Endothelial cell of umbilical vein (primary cell): ENCODE measurements at regions not wholly inside any gene's neighbourhood (a gene's known extent, or its start where the extent isn't known, plus 50 kb on each side); places are given as distances from the start of the nearest gene placed in this dataset.

ENCODE experiments used
- BruUV-seq: library from RNA; stranded (reverse); fragments of 400-500 nt; replicated peaks from 2 replicates; lab custom pipeline; 2021; lab: Mats Ljungman, UMichigan
- CTCF ChIA-PET: fragments of 300-600, 350-600 bp; sonication (Branson Sonifier 250); formaldehyde crosslinking; loops from one replicate; lab custom pipeline; 2021; ENCODE audit warnings: antibody characterized with exemption, inconsistent platforms; lab: Charles Lee
- POLR2A ChIA-PET: fragments of 300-600, 350-600 bp; sonication (Branson Sonifier 250); formaldehyde crosslinking; loops from one replicate; lab custom pipeline; 2021; ENCODE audit warnings: antibody characterized with exemption, inconsistent platforms; lab: Charles Lee
- DNase-seq: peaks from one replicate; pipeline ENCODE4 v3.0.0-alpha.2; 2011; ENCODE audit warnings: low read depth, low spot score
- FAIRE-seq: peaks from 2 replicates; lab custom pipeline; 2011; peaks lifted over from hg19 to GRCh38; lab: Jason Lieb, UNC
- H2AFZ ChIP-seq: 2 replicates; pipeline ENCODE4 v1.6.0; 2012; ENCODE audit warnings: low read depth, low read length, control low read depth, inconsistent platforms
- H3K27ac ChIP-seq: 2 replicates; pipeline ENCODE4 v1.5.1; 2011; ENCODE audit warnings: low read depth, mild to moderate bottlenecking, control low read depth, low read length, moderate library complexity; ENCODE audit not compliant: insufficient read depth
- H3K27me3 ChIP-seq, 2 experiments: 2 replicates each; pipeline versions ENCODE4 v1.6.0 to v1.6.1; 2011; ENCODE audit warnings: low read length in 2 of 2, mixed read lengths in 1 of 2; ENCODE audit not compliant: control insufficient read depth in 2 of 2, insufficient read depth in 2 of 2
- H3K36me3 ChIP-seq, 2 experiments: 2 replicates in 1 of 2; 3 replicates in 1 of 2; pipeline ENCODE4 v1.5.1; 2011; ENCODE audit warnings: low read length in 2 of 2, mild to moderate bottlenecking in 1 of 2, moderate library complexity in 1 of 2; ENCODE audit not compliant: control insufficient read depth in 2 of 2, insufficient read depth in 2 of 2; ENCODE audit errors: extremely low read depth in 1 of 2
- H3K4me1 ChIP-seq: 3 replicates; pipeline ENCODE4 v1.5.1; 2011; ENCODE audit warnings: mild to moderate bottlenecking, low read length; ENCODE audit not compliant: control insufficient read depth, insufficient read depth; ENCODE audit errors: extremely low read depth
- H3K4me2 ChIP-seq: 2 replicates; pipeline ENCODE4 v1.6.1; 2011; ENCODE audit warnings: low read length, control low read depth, mixed read lengths; ENCODE audit not compliant: insufficient read depth
- H3K4me3 ChIP-seq, 3 experiments: fragments of 200-600 bp in 1 of 3; sonication (generic), shearing (Covaris generic) in 1 of 3; replicated peaks in 1 of 3; 2 replicates each; pipeline ENCODE4 v1.5.1; 2011 to 2016; ENCODE audit warnings: control low read depth in 3 of 3, low read length in 3 of 3, mild to moderate bottlenecking in 2 of 3, inconsistent platforms in 1 of 3, low read depth in 1 of 3, moderate library complexity in 1 of 3; ENCODE audit not compliant: insufficient read depth in 1 of 3
- H3K79me2 ChIP-seq: 2 replicates; pipeline ENCODE4 v1.6.0; 2012; ENCODE audit warnings: low read length, inconsistent platforms; ENCODE audit not compliant: control insufficient read depth, insufficient read depth
- H3K9ac ChIP-seq: replicated peaks from 2 replicates; pipeline ENCODE3; 2011; ENCODE audit warnings: low read length, control low read depth; ENCODE audit not compliant: insufficient read depth; ENCODE audit errors: extremely low read depth
- H3K9me1 ChIP-seq: replicated peaks from 3 replicates; pipeline ENCODE4 v1.6.0; 2011; ENCODE audit warnings: mild to moderate bottlenecking, low read length; ENCODE audit not compliant: control insufficient read depth, insufficient read depth; ENCODE audit errors: extremely low read depth
- H3K9me3 ChIP-seq: replicated peaks from 2 replicates; pipeline ENCODE4 v1.5.1; 2012; ENCODE audit warnings: low read length, inconsistent platforms; ENCODE audit not compliant: control insufficient read depth, insufficient read depth
- H4K20me1 ChIP-seq: replicated peaks from 2 replicates; pipeline ENCODE3; 2011; ENCODE audit warnings: mild to moderate bottlenecking, low read length; ENCODE audit not compliant: control insufficient read depth, insufficient read depth; ENCODE audit errors: extremely low read depth
- CTCF ChIP-seq, 2 donors: IDR thresholded peaks; 1 replicate in 1 of 2; 2 replicates in 1 of 2; pipeline ENCODE4 v1.5.1; 2011; ENCODE audit warnings: low read length in 2 of 2, mild to moderate bottlenecking in 2 of 2, moderate library complexity in 2 of 2, control low read depth in 1 of 2, inconsistent platforms in 1 of 2, low read depth in 1 of 2; ENCODE audit not compliant: insufficient read depth in 1 of 2; ENCODE audit errors: extremely low read depth in 1 of 2
- EZH2 ChIP-seq: IDR thresholded peaks from 2 replicates; pipeline ENCODE4 v1.6.1; 2012; ENCODE audit warnings: borderline replicate concordance, low read depth, mild to moderate bottlenecking, moderate library complexity, low read length, inconsistent platforms; ENCODE audit not compliant: severe bottlenecking
- FOS ChIP-seq: IDR thresholded peaks from 2 replicates; pipeline ENCODE4 v1.6.1; 2011; ENCODE audit warnings: mild to moderate bottlenecking, low read length, moderate library complexity, borderline replicate concordance; ENCODE audit not compliant: insufficient read depth
- GATA2 ChIP-seq: IDR thresholded peaks from 2 replicates; pipeline ENCODE4 v1.7.0; 2011; ENCODE audit warnings: low read depth, mild to moderate bottlenecking, moderate library complexity, mixed read lengths, low read length; ENCODE audit not compliant: insufficient read length, insufficient read depth
- JUN ChIP-seq: IDR thresholded peaks from 2 replicates; pipeline ENCODE4 v1.6.1; 2011; ENCODE audit warnings: borderline replicate concordance, low read depth; ENCODE audit not compliant: insufficient read length, insufficient read depth
- MYC ChIP-seq: IDR thresholded peaks from one replicate; pipeline ENCODE4 v1.6.1; 2011; ENCODE audit warnings: mild to moderate bottlenecking, low read depth, low read length
- POLR2A ChIP-seq: IDR thresholded peaks from 2 replicates; pipeline ENCODE4 v1.6.1; 2012; ENCODE audit warnings: low read depth, mild to moderate bottlenecking, control low read depth, low read length
- POLR2AphosphoS5 ChIP-seq: IDR thresholded peaks from 2 replicates; pipeline ENCODE4 v1.6.1; 2012; ENCODE audit warnings: low read depth, mild to moderate bottlenecking, control low read depth, low read length, moderate library complexity; ENCODE audit not compliant: insufficient read depth
- dilution Hi-C: fragments of 300-500 bp; cut with MboI; formaldehyde crosslinking; loops from one replicate; pipeline ENCODE4 v1.15.0; 2019; ENCODE audit warnings: low sequenced_read_pairs; ENCODE audit not compliant: extremely low pct_ligation_motif_present
- intact Hi-C: fragments of 100-400 bp; cut with micrococcal nuclease; formaldehyde crosslinking; loops from one replicate; pipeline ENCODE4 v1.10.0; 2022
- TF ChIP-seq, protein P1 (sequence below): IDR thresholded peaks from 2 replicates; pipeline ENCODE4 v1.6.1; 2011; ENCODE audit not compliant: insufficient read depth, insufficient read length

GRCh38 chr2:17309181-17309580 lies 209.1 kb downstream of the RAD51AP2 start:
- Histone ChIP-seq H3K36me3 (no peaks in the 10 kb centered on the region), H3K9ac (no peak overlapping the region), H3K79me2 (no peaks in the 10 kb centered on the region), H3K9me3 (no peaks in the 10 kb centered on the region), H3K4me2 (no peak overlapping the region), H3K9me1 (no peaks in the 10 kb centered on the region), H2AFZ (no peak overlapping the region), H3K27ac (no peak overlapping the region), H4K20me1 (no peaks in the 10 kb centered on the region), H3K4me1 (no peaks in the 10 kb centered on the region), H3K27me3 (no peaks in the 10 kb centered on the region), H3K4me3 (no peak overlapping the region)
- BruUV-seq: no TSS peak
- intact Hi-C loops (loop anchor here (10.0 kb wide), 1 partner anchor 694 kb away; no protein-coding TSS in a partner anchor), dilution Hi-C loops (no loop called here)
- no peak for DNase-seq
- TF ChIP-seq GATA2: no peak
- TF ChIP-seq EZH2: no peak
- TF ChIP-seq, protein P1, sequence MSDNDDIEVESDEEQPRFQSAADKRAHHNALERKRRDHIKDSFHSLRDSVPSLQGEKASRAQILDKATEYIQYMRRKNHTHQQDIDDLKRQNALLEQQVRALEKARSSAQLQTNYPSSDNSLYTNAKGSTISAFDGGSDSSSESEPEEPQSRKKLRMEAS: no peak
- no peak for TF ChIP-seq FOS
- no peak for TF ChIP-seq JUN
- no peak for TF ChIP-seq MYC
- TF ChIP-seq CTCF (IDR thresholded peaks at IDR 0.05; ENCODE audit: extremely low read depth in 1 of 2, insufficient read depth in 1 of 2, low read depth in 1 of 2, low read length in 2 of 2): no peak
- no peak for TF ChIP-seq POLR2AphosphoS5
- no peak for TF ChIP-seq POLR2A
- FAIRE-seq: no peak
- ChIA-PET CTCF (interaction anchor here (1.1 to 2.2 kb wide), 3 partner anchors 362 to 782 kb away, joined by 3 to 11 read pairs (median 3); no protein-coding TSS in a partner anchor), POLR2A (no interaction called here)
